Astrocyte of the spinal cord (primary cell): ENCODE measurements at regions not wholly inside any gene's neighbourhood (a gene's known extent, or its start where the extent isn't known, plus 50 kb on each side); places are given as distances from the start of the nearest gene placed in this dataset.

Experiments
- DNase-seq: peaks from one replicate; pipeline ENCODE4 v3.0.0; 2011; ENCODE audit warnings: low read depth, low spot score
- H3K4me3 ChIP-seq: 2 replicates; pipeline ENCODE4 v1.5.1; 2011; ENCODE audit warnings: low read depth, mild to moderate bottlenecking, low read length, moderate library complexity
- CTCF ChIP-seq: IDR thresholded peaks from 2 replicates; pipeline ENCODE4 v1.5.1; 2012; ENCODE audit warnings: low read depth, mild to moderate bottlenecking, low read length, inconsistent platforms
- in situ Hi-C: cut with HindIII; loops from 2 replicates; pipeline ENCODE4 v1.10.0; 2017; ENCODE audit warnings: low sequenced_read_pairs

- no peak for TF ChIP-seq CTCF
- H3K4me3 ChIP-seq = no peak overlapping the region
- DNase-seq = no peak
- in situ Hi-C loops = no loop called here
Observed at GRCh38 chr19:5218255-5218855, 122.3 kb downstream of the PTPRS start.

GRCh38 chr19:5217171-5217570 lies 123.4 kb downstream of the PTPRS start:
- no peak for DNase-seq
- no peak for TF ChIP-seq CTCF
- in situ Hi-C loops = no loop called here
- no peak overlapping the region for H3K4me3 ChIP-seq

GRCh38 chr19:5216141-5216847 lies 124.3 kb downstream of the PTPRS start:
- in situ Hi-C loops = no loop called here
- TF ChIP-seq CTCF = no peak
- H3K4me3 ChIP-seq = no peak overlapping the region
- DNase-seq = no peak

GRCh38 chr19:5215431-5215830 lies 125.2 kb downstream of the PTPRS start:
- DNase-seq = no peak
- in situ Hi-C loops = no loop called here
- H3K4me3 ChIP-seq = no peak overlapping the region
- TF ChIP-seq CTCF = no peak

GRCh38 chr19:5214902-5215301 lies 125.7 kb downstream of the PTPRS start:
- TF ChIP-seq CTCF = no peak
- in situ Hi-C loops = no loop called here
- H3K4me3 ChIP-seq = no peak overlapping the region
- no peak for DNase-seq

- no peak for TF ChIP-seq CTCF
- no peak for DNase-seq
- in situ Hi-C loops = no loop called here
Observed at GRCh38 chr19:5214371-5214770, 126.2 kb downstream of the PTPRS start.

More at GRCh38 chr19:5214371-5214770, 126.2 kb downstream of the PTPRS start:
- H3K4me3 ChIP-seq = no peak overlapping the region
